Tongue (tissue), 1 donor: ENCODE measurements at regions not wholly inside any gene's neighbourhood (a gene's known extent, or its start where the extent isn't known, plus 50 kb on each side); places are given as distances from the start of the nearest gene placed in this dataset.
"Not testable (repeated sequence)": the region's sequence is repeated elsewhere in the genome, so short reads cannot be mapped to it uniquely, and the experiment has no call there.

Experiments
- DNase-seq: peaks from one replicate; pipeline ENCODE4 v3.0.0-alpha.2; 2015

GRCh38 chrY:3491423-3491822, 87.4 kb upstream of the TGIF2LY start:
- DNase-seq: not testable (repeated sequence)

- not testable (repeated sequence) for DNase-seq
These were observed 84.3 kb upstream of the TGIF2LY start for GRCh38 chrY:3494539-3494938.

- peak; percentile 5 for DNase-seq
These were observed 51.8 kb upstream of the TGIF2LY start for GRCh38 chrY:3527040-3527439.
